M059J (cell line): ENCODE measurements at regions not wholly inside any gene's neighbourhood (a gene's known extent, or its start where the extent isn't known, plus 50 kb on each side); places are given as distances from the start of the nearest gene placed in this dataset.

ENCODE experiments used
- DNase-seq: peaks from one replicate; pipeline ENCODE4 v3.0.0-alpha.2; 2012; ENCODE audit warnings: low read depth

DNA sequence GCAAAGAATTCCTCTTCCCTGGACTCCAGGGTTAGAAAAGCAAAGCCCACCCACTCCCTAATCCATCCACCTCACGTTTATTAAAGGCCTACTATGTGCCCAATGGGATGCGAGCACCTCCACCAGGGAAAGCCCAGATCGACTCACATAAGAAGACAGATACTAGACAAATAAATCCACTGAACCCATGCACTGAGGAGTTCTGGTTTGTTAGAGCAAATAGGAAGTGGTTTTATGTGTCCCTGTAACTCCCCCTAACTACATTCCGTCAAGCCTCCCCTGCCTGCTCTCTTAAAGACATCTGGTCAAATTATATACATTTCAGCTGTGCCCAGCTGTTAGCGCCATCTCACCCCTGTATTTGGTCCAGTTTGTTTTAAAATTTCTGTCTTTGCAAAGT is 218.5 kb upstream of the RPL38 start:
- no peak for DNase-seq

DNA sequence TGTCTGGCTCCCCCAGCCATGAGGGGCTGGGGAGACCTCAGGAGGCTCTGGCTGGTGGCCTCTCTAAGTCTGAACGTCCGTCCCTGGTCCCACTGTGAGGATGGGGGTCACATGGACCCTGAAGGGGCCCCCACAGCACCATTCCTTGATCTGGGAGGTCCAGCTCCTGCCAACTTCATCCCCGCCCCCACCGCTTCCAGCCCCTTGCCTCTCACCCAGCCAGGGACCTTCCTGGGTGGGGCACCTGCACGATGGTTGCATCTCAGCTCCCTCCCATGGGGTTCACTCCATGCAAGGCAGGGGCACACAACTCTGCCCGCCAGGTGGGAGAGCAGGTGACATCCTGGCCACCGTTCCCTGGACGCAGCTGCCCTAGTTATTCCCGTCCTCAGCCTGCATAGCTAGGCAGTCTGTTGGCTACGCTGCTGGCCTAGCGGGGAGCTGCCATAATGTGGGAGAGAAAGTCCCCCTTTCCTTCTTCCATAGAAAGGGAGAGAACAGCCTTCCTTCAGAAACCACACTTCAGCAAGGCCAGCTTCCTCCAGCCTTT is 217.9 kb upstream of the RPL38 start:
- DNase-seq: no peak

DNA sequence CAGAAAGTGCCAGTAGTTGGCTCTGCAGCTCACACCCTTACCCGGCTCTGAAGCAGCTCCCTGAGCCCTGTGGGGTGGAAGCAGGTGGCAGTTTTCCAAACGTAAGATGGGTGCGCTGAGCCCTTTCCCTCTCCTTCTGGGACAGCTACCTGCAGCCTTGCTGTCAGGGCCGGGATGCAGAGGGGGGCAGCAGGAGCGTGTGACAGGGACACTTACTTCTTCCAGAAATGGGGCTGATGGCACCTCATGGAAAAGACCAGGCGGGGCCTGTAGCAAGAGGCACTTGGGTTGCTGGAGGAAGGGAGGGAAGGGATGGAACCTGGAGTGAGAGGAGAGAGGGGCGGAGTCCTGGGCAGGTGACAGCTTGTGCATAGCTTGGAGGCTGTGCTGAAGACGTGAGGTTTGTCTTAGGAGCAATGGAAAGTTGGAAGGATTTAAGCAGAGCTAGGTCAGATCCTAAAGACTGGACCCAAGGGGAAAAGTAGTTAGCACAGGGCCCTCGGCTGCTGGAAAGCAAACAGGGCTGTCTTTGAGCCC is 216.8 kb upstream of the RPL38 start:
- no peak for DNase-seq

DNA sequence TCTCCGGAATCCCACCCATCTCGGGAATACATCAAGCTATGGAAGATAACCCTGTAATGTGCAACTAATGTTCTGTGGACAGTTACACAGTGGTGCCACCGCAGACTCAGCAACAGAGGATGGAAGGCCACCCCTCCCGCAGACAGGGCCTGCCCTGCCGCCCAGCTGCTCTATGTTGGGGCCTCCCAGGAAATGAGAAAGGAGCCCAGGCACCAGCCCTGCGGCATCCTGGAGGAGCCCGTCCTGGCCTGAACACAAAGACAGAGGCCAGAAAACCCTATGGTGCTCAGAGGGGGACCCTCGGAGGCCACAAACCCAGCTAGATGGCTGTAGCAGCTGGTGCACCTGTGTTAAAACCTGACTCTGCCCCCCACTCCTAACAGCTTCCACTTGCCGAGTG is 216.1 kb upstream of the RPL38 start:
- no peak for DNase-seq

DNA sequence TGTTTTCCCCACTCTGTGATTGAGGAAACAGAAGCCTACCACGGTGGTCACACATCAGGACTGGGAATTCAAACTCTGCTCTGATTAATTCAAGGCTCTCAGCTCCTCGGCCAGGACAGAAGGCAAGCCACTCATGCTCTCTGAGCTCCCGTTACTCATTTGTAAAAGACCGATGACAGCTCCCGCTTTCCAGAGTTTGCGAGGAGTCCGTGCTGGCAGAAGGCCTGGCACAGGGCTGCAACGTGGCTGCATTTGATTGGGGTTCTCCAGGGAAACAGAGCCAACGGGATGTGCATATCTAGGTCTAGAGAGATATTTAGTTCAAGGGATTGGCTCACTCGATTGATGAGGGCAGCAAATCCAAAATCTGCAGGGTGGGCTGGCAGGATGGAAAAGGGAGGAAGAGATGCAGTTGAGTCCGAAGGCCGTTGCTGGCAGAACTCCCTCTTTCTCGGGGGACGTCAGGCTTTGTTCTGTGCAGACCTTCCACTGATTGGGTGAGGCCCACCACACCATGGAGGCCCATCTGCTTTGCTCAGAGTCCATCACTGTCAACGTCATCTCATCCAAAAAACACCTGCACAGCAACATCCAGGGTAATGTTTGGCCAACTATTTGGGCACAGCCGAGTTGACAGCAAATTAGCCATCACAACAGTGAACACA is 215.5 kb upstream of the RPL38 start:
- no peak for DNase-seq

DNA sequence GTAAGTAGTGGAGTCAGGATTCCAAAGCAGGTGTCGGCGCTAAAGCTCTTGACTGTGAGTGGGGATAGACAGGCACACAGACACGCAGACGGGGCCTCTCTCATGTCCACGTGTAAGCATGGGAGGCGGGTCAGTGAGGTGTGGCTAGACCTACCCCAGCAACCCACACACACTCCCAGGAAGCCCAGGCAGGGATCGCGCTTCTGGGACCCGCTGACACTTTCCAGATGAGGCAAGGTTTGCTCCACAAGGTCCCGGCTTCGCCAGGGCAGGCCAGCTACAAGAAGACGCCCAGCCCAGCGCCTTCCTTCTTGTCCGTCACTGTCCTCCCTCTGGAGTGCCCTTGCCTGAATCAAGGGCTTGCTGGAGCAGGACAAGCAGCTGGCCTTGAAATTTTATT is 213.8 kb upstream of the RPL38 start:
- no peak for DNase-seq

DNA sequence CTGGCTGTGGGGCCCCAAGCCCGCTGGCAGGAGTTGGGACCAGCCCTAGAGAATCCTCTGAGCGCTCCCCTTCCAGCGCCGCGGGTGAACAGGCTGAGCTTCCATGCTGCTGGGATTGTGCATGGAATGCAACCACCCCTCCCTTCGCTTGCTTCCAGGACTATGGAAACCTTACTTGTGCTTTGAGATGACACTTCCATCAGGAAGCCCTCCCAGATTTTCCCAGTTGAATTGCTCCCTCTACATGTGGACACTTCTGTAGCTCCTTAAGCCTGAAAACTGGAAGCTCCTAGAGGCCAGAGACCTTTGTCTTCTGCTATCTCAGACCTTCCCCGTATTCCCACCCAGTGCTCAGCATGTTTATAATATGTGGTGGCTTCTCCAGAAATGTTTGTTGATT is 213.2 kb upstream of the RPL38 start:
- DNase-seq: no peak

DNA sequence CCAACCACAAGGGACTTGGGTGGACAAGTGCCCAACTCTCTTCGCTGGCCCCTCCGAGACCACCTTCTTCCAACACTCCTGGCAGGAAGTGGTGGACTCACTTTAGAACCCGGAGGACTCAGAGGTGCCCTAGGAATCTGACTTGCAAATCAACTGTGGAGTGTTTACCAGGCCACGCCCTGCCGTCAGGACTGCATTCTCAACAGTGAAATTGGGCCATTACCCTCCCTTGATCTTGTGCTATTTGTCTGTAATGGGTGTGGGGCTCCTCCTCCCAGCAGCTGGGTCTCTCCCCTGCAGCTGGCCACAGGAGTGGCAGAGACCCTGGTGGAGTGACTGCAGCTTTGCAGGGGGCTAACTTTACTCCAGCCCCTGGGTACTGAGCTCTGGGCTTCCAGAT is 212.2 kb upstream of the RPL38 start:
- DNase-seq: no peak

DNA sequence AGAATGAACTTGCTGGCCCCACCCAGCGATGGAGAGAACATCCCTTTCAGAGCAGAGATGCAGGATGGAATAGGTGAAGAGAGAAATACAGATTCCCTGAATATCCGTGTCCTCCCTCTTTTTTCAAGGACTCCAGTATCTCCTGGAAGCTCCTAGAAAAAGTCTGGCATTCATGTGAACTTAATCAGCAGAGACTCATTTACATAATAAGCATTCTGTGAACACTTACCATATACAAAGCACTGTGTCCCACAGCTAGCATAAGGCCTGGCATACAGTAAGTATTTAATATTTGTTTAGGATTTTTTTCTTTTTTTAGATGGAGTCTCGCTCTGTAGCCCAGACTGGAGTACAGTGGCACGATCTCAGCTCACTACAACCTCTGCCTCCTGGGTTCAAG is 208.5 kb upstream of the RPL38 start:
- no peak for DNase-seq

DNA sequence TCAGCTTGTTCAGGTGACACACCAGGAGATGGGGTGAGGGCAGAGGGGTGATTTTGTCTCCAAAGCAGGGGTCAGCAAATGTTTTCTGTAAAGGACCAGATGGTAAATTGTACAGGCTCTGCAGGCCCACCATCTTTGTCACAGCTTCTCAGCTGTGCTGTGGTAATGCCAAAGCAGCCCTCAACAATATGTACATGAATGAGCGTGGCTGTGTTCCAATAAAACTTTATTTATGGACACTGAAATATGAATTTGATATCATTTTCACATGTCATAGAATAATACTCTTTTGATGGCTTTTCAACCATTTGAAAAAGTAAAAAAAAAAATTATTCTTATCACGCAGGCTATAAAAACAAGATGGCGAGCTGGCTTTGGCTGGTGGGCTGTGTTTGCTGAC is 206.4 kb upstream of the RPL38 start:
- DNase-seq: no peak

DNA sequence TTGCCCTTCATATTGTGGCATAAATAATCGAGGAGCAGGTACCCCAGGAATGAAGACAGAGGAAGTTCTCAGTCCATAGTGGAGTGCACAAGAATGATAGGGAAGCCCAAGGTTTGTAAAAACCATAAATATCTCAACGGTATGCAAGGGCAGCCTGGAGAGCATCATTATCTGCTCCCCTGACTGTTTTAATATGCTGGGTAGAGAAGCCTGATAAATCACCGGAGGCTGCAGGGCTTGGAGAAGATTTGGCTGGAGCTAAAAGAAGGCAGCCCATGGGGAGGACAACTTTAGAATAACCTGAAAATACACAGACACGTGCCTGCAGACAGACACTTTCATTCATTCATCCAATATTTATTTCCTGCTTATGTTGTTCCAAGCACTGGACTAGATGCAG is 205.2 kb upstream of the RPL38 start:
- no peak for DNase-seq

DNA sequence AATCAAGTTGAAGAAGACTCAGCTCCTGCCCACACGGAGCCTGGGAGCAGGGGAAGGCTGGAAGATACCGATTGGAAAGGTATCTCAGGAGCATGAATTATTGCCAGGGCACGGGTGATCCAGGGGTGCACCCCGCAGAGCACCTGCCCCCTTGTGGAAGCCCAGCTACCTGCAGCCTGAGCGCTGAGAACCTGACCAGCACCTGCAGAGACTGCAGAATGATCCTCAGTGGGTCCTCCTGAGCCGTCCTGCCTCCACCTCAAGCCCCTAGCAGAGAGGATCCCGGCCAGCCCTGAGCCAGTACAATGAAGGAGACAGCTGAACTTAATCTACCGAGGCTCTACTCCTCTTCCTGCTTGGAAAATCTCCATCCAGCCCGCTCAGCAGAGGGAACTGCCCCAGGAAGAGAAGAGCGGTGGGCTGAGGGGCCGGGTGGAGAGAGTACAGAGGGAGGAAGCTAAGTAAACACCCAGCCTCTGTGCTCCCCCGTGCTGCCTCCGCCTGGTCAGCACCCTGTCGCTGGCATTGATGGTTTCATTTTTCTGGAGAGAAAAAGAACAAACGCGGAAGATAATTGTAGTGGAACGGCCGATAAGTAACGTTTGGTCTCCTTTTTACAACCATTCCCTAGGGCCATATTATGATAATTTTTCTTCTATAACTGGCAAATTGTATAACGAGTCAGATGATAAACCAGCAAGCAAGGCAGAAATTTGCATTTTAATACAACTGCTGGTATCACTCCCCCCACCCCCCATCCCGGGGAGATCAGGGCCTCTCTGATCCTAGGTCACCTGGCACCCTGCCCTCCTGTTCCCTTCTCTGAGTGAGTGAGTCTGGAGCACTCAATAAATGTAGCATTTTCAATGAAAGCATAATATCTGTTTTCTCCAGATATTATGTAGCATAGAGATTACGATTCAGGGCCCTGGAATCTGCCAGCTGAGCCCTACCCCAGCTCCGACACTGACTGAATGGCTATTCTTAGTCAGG is 204.5 kb upstream of the RPL38 start:
- peak; percentile 17 for DNase-seq

DNA sequence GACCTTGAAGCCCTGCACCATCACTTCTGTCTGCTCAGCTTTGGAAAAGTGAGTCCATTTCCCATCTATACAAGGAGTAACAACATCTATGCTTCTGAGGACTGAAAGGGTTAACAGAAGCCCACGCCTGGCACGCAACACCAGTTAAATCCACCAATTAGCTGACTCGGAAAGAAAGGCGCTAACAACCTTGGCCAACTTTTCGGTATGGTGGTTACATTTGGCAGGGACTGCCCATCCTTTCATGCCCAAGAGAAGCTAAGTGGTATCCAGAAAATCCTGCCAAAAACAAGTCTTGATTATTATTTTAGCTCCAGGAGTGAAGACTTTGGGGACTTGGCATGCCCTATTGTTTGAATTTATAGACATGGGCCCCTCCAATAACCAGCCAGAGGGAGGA is 202.3 kb upstream of the RPL38 start:
- DNase-seq: no peak

DNA sequence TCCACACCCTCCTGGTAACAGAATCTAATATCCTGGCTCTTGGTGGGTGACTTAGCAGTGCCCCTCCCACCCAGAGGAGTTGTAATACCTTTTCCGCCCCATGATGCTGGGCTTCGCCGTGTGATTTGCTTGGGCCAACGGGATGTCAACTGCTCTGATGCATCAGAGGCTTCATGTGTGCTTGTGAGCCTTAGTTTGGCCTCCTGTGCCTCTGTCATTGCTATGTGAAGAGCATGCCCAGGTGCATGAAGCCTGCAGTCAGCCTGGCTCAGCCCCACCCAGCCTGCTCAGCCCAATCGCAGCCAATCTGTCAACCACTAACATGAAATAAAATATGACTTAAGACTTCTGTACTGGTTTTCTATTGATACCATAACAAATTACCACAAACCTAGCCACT is 201.2 kb upstream of the RPL38 start:
- no peak for DNase-seq

DNA sequence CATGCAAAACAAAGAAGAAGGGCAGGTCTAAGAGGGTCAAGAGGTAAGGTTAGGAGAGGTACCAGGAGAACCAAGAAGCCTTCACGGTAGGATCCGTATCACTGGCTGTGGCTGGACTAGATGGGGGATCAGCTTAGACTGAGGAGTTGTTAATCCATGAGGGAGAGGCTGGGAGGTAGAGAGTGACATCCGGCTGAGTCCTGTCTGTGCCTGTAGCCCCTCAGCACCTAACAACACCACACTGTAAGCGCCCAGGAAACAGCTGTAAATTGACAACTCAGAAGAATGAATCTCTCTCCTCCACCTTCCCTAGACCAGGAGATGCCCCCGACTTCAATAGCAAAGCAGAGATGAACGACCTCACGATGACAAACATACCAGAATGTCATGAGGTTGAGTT is 199.4 kb upstream of the RPL38 start:
- no peak for DNase-seq

DNA sequence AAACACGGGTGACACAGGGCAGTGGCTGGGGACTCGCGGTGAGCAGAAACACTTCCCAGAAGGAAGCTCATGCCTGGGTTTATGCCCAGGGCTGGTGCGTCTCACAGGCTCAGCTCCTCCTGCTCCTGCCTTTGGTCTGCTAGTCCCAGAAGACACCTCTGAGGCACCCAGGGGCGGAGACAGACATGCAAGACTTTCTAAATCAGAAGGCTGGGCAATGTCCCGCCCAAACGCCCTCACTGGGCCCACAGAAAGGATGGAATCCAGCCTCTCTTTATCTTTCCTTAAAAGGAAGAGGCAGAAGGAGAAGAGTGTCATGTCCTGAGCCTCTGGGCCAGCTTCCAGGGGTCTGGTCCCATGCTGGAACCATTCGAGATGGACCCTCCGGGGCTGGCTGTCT is 197.7 kb upstream of the RPL38 start:
- no peak for DNase-seq

DNA sequence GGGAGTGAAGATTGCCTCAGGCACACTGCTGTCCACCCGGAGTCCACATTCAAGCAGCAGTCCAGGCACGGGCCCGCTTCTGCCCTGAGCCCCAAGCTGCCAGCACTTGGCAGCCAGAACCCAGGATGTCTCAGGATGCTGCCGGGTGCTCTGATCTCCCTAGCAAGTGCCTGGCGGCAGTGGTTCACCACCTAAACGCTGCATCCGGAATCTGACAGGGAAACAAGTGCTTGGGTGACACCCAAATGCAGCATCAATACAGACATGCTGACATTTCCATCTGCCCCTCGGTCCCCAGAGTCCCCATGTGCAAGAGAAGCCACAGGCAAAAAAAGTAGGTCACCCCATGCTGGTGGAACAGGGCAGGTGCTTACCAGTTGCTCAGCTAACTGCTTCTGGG is 197.1 kb upstream of the RPL38 start:
- DNase-seq: no peak

DNA sequence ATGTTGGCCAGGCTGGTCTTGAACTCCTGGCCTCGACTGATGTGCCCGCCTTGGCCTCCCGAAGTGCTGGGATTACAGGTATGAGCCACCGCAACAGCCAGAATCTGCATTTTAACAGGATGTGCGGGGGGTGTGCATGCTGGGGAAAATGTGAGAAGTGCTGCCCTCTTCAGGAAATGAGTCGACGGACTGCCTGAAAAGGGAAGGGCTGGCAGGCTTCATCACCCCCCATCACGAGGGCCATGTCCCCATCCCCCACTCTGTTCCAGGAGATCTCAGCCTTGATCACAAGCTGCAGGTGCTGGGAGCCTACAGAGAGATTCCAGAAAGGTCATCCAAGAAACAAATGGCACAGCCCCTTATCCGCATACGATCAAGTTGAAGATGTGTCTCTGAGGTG is 195.3 kb upstream of the RPL38 start:
- DNase-seq: peak; percentile 1

DNA sequence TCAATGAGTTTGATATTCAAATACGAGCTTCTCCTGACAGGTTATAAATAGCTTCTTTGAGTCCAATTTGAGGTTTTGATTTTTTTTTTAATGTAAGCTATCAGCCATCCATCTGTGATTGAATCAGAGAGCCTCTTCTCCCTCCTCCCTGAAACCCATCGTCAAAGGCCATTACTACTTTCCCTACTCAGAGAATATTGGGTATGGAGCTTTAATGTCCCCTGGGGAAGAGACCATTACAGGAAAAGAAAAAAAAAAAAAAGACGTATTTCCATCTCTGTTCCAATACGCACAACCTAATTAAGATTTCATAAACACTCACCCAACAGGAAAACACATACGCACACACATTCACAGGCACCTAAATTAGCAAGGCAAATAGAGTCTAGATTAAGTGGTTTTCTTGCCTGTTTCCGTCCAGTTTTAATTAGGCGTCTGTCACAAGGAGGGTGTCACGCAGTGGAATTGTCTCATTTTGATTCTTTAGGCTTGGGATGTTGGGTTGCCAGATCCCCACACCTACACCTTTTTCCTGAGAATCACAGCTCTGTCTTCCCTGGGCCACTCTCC is 194.3 kb upstream of the RPL38 start:
- no peak for DNase-seq

DNA sequence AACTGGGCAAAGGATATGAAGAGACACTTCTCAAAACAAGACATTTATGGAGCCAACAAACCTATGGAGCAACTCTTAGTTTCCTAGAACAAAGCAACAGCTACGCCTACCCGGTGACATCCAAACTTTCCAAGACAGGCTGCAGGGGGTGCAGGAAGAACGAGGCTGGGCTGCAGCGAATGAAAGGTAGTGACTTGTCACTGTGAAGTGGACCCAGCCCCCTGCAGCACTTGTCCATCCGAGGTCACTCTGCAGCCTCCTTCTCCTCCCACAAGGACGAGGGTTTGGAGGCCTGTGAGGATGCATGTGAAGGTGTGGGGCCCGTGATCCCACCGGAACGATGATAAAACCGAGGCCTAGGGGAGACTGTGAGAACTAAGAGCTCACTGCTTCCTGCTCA is 192.6 kb upstream of the RPL38 start:
- DNase-seq: no peak

DNA sequence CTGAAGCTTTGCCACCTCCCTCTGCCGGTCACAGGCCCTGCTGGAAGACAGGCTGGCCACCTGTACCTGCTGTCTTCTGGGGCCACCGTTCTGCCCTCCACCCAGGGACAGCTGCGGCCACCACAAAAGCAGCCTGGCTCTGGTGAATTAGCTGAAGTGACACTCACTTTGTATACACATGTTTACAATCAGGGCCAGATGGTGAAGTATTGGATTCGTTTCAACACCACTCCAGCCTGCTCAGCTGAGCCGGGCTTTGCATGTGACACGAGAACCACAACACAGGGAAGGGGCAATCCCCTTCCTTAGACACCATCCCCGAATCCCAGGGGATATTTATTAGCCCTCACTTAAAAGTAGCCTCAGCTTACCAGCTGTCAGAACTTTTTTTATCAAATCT is 191.5 kb upstream of the RPL38 start:
- DNase-seq: no peak

DNA sequence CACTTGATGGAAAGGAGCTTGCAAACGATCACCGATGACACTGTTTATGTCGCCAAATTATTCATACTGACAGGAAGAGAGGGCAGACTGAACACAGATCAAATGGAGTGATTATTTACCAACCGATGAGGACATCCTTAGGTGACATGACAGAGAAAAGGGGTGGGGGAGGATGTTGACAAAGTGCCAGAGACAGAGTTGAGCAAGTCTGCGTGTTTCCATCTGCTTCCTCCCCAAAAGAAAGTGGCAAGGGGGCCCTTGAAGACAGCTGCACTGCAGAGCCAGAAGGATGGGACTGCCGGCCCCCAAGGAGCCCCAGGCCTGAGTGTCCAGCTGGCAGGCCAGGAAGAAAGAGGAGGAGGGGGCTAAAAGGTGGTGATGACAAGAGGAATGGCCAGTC is 191.0 kb upstream of the RPL38 start:
- DNase-seq: no peak

DNA sequence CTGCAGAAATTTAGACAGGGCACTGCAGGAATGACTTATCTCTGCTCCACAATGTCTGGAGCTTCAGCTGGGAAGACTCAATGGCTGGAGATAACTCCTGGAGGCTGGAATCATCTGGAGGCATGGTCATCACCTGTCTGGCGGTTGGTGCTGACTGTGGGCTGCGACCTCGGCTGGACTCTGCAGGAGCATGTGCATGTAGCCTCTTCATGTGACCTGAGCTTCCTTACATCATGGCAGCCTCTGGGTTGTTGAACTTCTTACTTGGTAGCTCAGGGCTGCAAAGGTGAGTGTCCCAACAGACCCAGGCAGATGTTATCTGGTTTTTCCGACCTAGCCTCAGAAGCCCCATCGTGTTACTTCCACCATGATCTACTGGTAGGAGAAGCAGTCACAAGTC is 188.2 kb upstream of the RPL38 start:
- no peak for DNase-seq
